ENCODE measurements at regions not wholly inside any gene's neighbourhood (a gene's known extent, or its start where the extent isn't known, plus 50 kb on each side); places are given as distances from the start of the nearest gene placed in this dataset.
A peak's percentile ranks its signal among the peaks of the same experiment; 100 is the strongest.

GRCh38 chr20:50293284-50294139, 102.9 kb downstream of the CEBPB start (continued):
- peak; percentile 42; the same call in 1 of the 2 replicates for TF ChIP-seq MAX (CRISPR knock-in tag; IDR thresholded peaks at IDR 0.05)
- no peak; the same call in 1 of the 2 replicates for TF ChIP-seq L3MBTL2 (IDR thresholded peaks at IDR 0.05)
- TF ChIP-seq CHD1 (IDR thresholded peaks at IDR 0.05; ENCODE audit: low read length): no peak
- no peak for TF ChIP-seq ID3 (CRISPR knock-in tag; IDR thresholded peaks at IDR 0.05)
- TF ChIP-seq ID3 (tag; IDR thresholded peaks at IDR 0.05): no peak
- no peak for TF ChIP-seq EP400 (IDR thresholded peaks at IDR 0.05)
- TF ChIP-seq SRSF1 (IDR thresholded peaks at IDR 0.05; ENCODE audit: low read depth, low read length): no peak
- no peak for TF ChIP-seq E2F5 (CRISPR knock-in tag; IDR thresholded peaks at IDR 0.05)
- no peak for TF ChIP-seq RFX1 (IDR thresholded peaks at IDR 0.05)
- no peak for TF ChIP-seq PURB (CRISPR knock-in tag; IDR thresholded peaks at IDR 0.05; ENCODE audit: low read depth)
- no peak for TF ChIP-seq SIX5 (IDR thresholded peaks at IDR 0.05; ENCODE audit: borderline replicate concordance in 1 of 2, insufficient read depth in 1 of 2, low read depth in 1 of 2, low read length in 2 of 2)
- TF ChIP-seq DPF2 (IDR thresholded peaks at IDR 0.05): no peak
- TF ChIP-seq SMC3 (conservative IDR thresholded peaks at IDR 0.05; ENCODE audit: insufficient read depth, low read depth, low read length): no peak
- TF ChIP-seq ZNF551 (CRISPR knock-in tag; IDR thresholded peaks at IDR 0.05): no peak
- no peak for TF ChIP-seq NCOA6 (IDR thresholded peaks at IDR 0.05)
- no peak for TF ChIP-seq NFE2L1 (tag; IDR thresholded peaks at IDR 0.05; ENCODE audit: borderline replicate concordance, low read depth)
- no peak for TF ChIP-seq ZNF140 (CRISPR knock-in tag; IDR thresholded peaks at IDR 0.05)
- TF ChIP-seq SAP30 (IDR thresholded peaks at IDR 0.05; ENCODE audit: borderline replicate concordance, insufficient read depth, low read depth, low read length, poor library complexity, severe bottlenecking): no peak
- no peak for TF ChIP-seq ZNF146 (CRISPR knock-in tag; IDR thresholded peaks at IDR 0.05; ENCODE audit: unreplicated experiment)
- TF ChIP-seq PHF20 (IDR thresholded peaks at IDR 0.05; ENCODE audit: partially characterized antibody): no peak
- no peak for TF ChIP-seq ZKSCAN3 (CRISPR knock-in tag; IDR thresholded peaks at IDR 0.05)
- TF ChIP-seq ZNF165 (CRISPR knock-in tag; IDR thresholded peaks at IDR 0.05; ENCODE audit: borderline replicate concordance): no peak
- TF ChIP-seq BCLAF1 (IDR thresholded peaks at IDR 0.05; ENCODE audit: borderline replicate concordance in 1 of 2, control insufficient read depth in 1 of 2, low read depth in 2 of 2, low read length in 1 of 2): no peak
- TF ChIP-seq DDX20 (tag; IDR thresholded peaks at IDR 0.05; ENCODE audit: low read depth): no peak

Measured in K562 (cell line).